Keratinocyte (primary cell): ENCODE measurements at regions not wholly inside any gene's neighbourhood (a gene's known extent, or its start where the extent isn't known, plus 50 kb on each side); places are given as distances from the start of the nearest gene placed in this dataset.

Experiments
- DNase-seq: peaks from one replicate; pipeline ENCODE4 v3.0.0-alpha.2; 2011; ENCODE audit warnings: low read depth, missing footprints, low spot score
- FAIRE-seq: peaks from 2 replicates; lab custom pipeline; 2011; peaks lifted over from hg19 to GRCh38; lab: Jason Lieb, UNC
- H2AFZ ChIP-seq: 2 replicates; pipeline ENCODE4 v1.6.0; 2012; ENCODE audit warnings: low read length, control low read depth, inconsistent platforms; ENCODE audit not compliant: control insufficient read depth
- H3K27ac ChIP-seq: 2 replicates; pipeline ENCODE4 v1.5.1; 2011; ENCODE audit warnings: low read length; ENCODE audit not compliant: control insufficient read depth, insufficient read depth
- H3K27me3 ChIP-seq: 3 replicates; pipeline ENCODE4 v1.6.0; 2011; ENCODE audit warnings: low read length; ENCODE audit not compliant: control insufficient read depth, insufficient read depth; ENCODE audit errors: extremely low read depth
- H3K36me3 ChIP-seq, 2 experiments: 2 replicates in 1 of 2; 3 replicates in 1 of 2; pipeline ENCODE4 v1.5.1; 2011; ENCODE audit warnings: low read length in 2 of 2, mild to moderate bottlenecking in 1 of 2; ENCODE audit not compliant: control insufficient read depth in 2 of 2, insufficient read depth in 2 of 2; ENCODE audit errors: extremely low read depth in 1 of 2
- H3K4me1 ChIP-seq: 3 replicates; pipeline ENCODE4 v1.5.1; 2011; ENCODE audit warnings: low read length; ENCODE audit not compliant: control insufficient read depth, insufficient read depth; ENCODE audit errors: extremely low read depth
- H3K4me2 ChIP-seq: 3 replicates; pipeline ENCODE4 v1.6.0; 2011; ENCODE audit warnings: low read depth, low read length; ENCODE audit not compliant: control insufficient read depth, insufficient read depth; ENCODE audit errors: extremely low read depth
- H3K4me3 ChIP-seq, 3 experiments: fragments of 200-600 bp in 1 of 3; sonication (generic) in 1 of 3; 2 replicates in 2 of 3; 3 replicates in 1 of 3; pipeline ENCODE4 v1.5.1; 2011 to 2016; ENCODE audit warnings: low read length in 3 of 3, mild to moderate bottlenecking in 3 of 3, control low read depth in 2 of 3, inconsistent platforms in 1 of 3, low read depth in 1 of 3, mixed read lengths in 1 of 3, mixed run types in 1 of 3, moderate library complexity in 1 of 3; ENCODE audit not compliant: control insufficient read depth in 2 of 3, insufficient read depth in 2 of 3; ENCODE audit errors: extremely low read depth in 1 of 3
- H3K79me2 ChIP-seq: 2 replicates; pipeline ENCODE4 v1.6.0; 2012; ENCODE audit warnings: low read length; ENCODE audit not compliant: control insufficient read depth, insufficient read depth
- H3K9ac ChIP-seq: 3 replicates; pipeline ENCODE4 v1.6.0; 2011; ENCODE audit warnings: low read length; ENCODE audit not compliant: control insufficient read depth, insufficient read depth; ENCODE audit errors: extremely low read depth
- H3K9me1 ChIP-seq: 3 replicates; pipeline ENCODE4 v1.6.0; 2011; ENCODE audit warnings: low read length; ENCODE audit not compliant: control insufficient read depth, insufficient read depth; ENCODE audit errors: extremely low read depth
- H3K9me3 ChIP-seq: 2 replicates; pipeline ENCODE4 v1.5.1; 2012; ENCODE audit warnings: low read depth, low read length; ENCODE audit not compliant: control insufficient read depth
- H4K20me1 ChIP-seq: 3 replicates; pipeline ENCODE4 v1.6.0; 2011; ENCODE audit warnings: low read length; ENCODE audit not compliant: control insufficient read depth, insufficient read depth; ENCODE audit errors: extremely low read depth
- CTCF ChIP-seq, 3 experiments: IDR thresholded peaks in 1 of 3; conservative IDR thresholded peaks in 1 of 3; optimal IDR thresholded peaks in 1 of 3; 2 replicates in 2 of 3; 3 replicates in 1 of 3; pipeline versions ENCODE3 to v1.5.1; 2011; ENCODE audit warnings: low read length in 3 of 3, mild to moderate bottlenecking in 3 of 3, moderate library complexity in 2 of 3, control low read depth in 1 of 3, inconsistent platforms in 1 of 3; ENCODE audit not compliant: insufficient read depth in 2 of 3; ENCODE audit errors: extremely low read depth in 1 of 3
- EZH2 ChIP-seq: IDR thresholded peaks from one replicate; pipeline ENCODE4 v1.6.1; 2012; ENCODE audit warnings: inconsistent platforms, mild to moderate bottlenecking, low read length, moderate library complexity
- dilution Hi-C: fragments of 300-500 bp; cut with MboI; formaldehyde crosslinking; loops from one replicate; pipeline ENCODE4 v1.7.0; 2020; ENCODE audit warnings: low sequenced_read_pairs; ENCODE audit not compliant: extremely low pct_ligation_motif_present

GRCh38 chr10:6938384-6938783 lies 358.3 kb upstream of the PRKCQ start:
- DNase-seq (no peak), FAIRE-seq (no peak)
- no peak overlapping the region for H3K27ac ChIP-seq
- no peaks in the 10 kb centered on the region for H3K27me3 ChIP-seq
- no peaks in the 10 kb centered on the region for H3K4me1 ChIP-seq
- no peaks in the 10 kb centered on the region for H3K9me3 ChIP-seq
- H3K9ac ChIP-seq, result no peak overlapping the region
- no peak overlapping the region for H2AFZ ChIP-seq
- no peaks in the 10 kb centered on the region for H3K36me3 ChIP-seq
- H3K9me1 ChIP-seq, result no peaks in the 10 kb centered on the region
- H4K20me1 ChIP-seq, result no peaks in the 10 kb centered on the region
- H3K4me3 ChIP-seq, result no peak overlapping the region
- no peaks in the 10 kb centered on the region for H3K79me2 ChIP-seq
- dilution Hi-C loops, result no loop called here
- TF ChIP-seq CTCF (optimal IDR thresholded peaks at IDR 0.05 in 1 of 3, IDR thresholded peaks at IDR 0.05 in 1 of 3, conservative IDR thresholded peaks at IDR 0.05 in 1 of 3; ENCODE audit: extremely low read depth in 1 of 3, insufficient read depth in 2 of 3, low read length in 3 of 3) (no peak), EZH2 (no peak)
- H3K4me2 ChIP-seq, result no peak overlapping the region

- H3K9me3 ChIP-seq, result no peaks in the 10 kb centered on the region
- dilution Hi-C loops, result no loop called here
- no peak overlapping the region for H3K4me3 ChIP-seq
- DNase-seq (no peak), FAIRE-seq (no peak)
- H4K20me1 ChIP-seq, result no peaks in the 10 kb centered on the region
- TF ChIP-seq EZH2, result no peak
- no peak for TF ChIP-seq CTCF (optimal IDR thresholded peaks at IDR 0.05 in 1 of 3, IDR thresholded peaks at IDR 0.05 in 1 of 3, conservative IDR thresholded peaks at IDR 0.05 in 1 of 3; ENCODE audit: extremely low read depth in 1 of 3, insufficient read depth in 2 of 3, low read length in 3 of 3)
- no peak overlapping the region for H3K4me2 ChIP-seq
- no peak overlapping the region for H3K27ac ChIP-seq
- H3K9ac ChIP-seq, result no peak overlapping the region
- H3K79me2 ChIP-seq, result no peaks in the 10 kb centered on the region
- H3K4me1 ChIP-seq, result no peaks in the 10 kb centered on the region
- H3K27me3 ChIP-seq, result no peaks in the 10 kb centered on the region
- H3K36me3 ChIP-seq, result no peaks in the 10 kb centered on the region
- no peak overlapping the region for H2AFZ ChIP-seq
- no peaks in the 10 kb centered on the region for H3K9me1 ChIP-seq
Measured at GRCh38 chr10:6936931-6937330, 356.9 kb upstream of the PRKCQ start.
